ENCODE measurements at regions not wholly inside any gene's neighbourhood (a gene's known extent, or its start where the extent isn't known, plus 50 kb on each side); places are given as distances from the start of the nearest gene placed in this dataset.

GRCh38 chr7:121466455-121466854 lies 70.3 kb upstream of the FAM3C start:
- TF ChIP-seq CTCF (conservative IDR thresholded peaks at IDR 0.05; ENCODE audit: low read depth, low read length) (no peak), EZH2 (IDR thresholded peaks at IDR 0.05; ENCODE audit: borderline replicate concordance, low read depth, low read length, poor library complexity, severe bottlenecking) (no peak)

Measured in A673 (cell line).